GM12878 (cell line): ENCODE measurements at regions not wholly inside any gene's neighbourhood (a gene's known extent, or its start where the extent isn't known, plus 50 kb on each side); places are given as distances from the start of the nearest gene placed in this dataset.

ENCODE experiments used
- CTCF ChIP-seq, 3 experiments: IDR thresholded peaks in 2 of 3; conservative IDR thresholded peaks in 1 of 3; 2 replicates each; pipeline ENCODE4 v1.5.1; 2011; ENCODE audit warnings: low read depth in 3 of 3, low read length in 3 of 3, mild to moderate bottlenecking in 3 of 3, control low read depth in 2 of 3, moderate library complexity in 2 of 3, inconsistent platforms in 1 of 3, mixed read lengths in 1 of 3; ENCODE audit not compliant: control insufficient read depth in 2 of 3, insufficient read depth in 1 of 3; ENCODE audit errors: extremely low read depth in 1 of 3
- JUND ChIP-seq: IDR thresholded peaks from 2 replicates; pipeline ENCODE4 v1.6.1; 2012; ENCODE audit warnings: low read depth, mild to moderate bottlenecking, low read length, improper control_type of control experiment, moderate library complexity
- TF ChIP-seq, protein P1 (sequence below): fragments of 450-650 bp; IDR thresholded peaks from 2 replicates; pipeline ENCODE4 v1.6.1; 2017; ENCODE audit warnings: mild to moderate bottlenecking, moderate library complexity

GRCh38 chr3:5517921-5518320 lies 330.4 kb downstream of the EDEM1 start:
- TF ChIP-seq JUND (no peak), CTCF (IDR thresholded peaks at IDR 0.05 in 2 of 3, conservative IDR thresholded peaks at IDR 0.05 in 1 of 3; ENCODE audit: control insufficient read depth in 2 of 3, extremely low read depth in 1 of 3, insufficient read depth in 1 of 3, low read depth in 3 of 3, low read length in 3 of 3) (no peak)
- TF ChIP-seq, protein P1, sequence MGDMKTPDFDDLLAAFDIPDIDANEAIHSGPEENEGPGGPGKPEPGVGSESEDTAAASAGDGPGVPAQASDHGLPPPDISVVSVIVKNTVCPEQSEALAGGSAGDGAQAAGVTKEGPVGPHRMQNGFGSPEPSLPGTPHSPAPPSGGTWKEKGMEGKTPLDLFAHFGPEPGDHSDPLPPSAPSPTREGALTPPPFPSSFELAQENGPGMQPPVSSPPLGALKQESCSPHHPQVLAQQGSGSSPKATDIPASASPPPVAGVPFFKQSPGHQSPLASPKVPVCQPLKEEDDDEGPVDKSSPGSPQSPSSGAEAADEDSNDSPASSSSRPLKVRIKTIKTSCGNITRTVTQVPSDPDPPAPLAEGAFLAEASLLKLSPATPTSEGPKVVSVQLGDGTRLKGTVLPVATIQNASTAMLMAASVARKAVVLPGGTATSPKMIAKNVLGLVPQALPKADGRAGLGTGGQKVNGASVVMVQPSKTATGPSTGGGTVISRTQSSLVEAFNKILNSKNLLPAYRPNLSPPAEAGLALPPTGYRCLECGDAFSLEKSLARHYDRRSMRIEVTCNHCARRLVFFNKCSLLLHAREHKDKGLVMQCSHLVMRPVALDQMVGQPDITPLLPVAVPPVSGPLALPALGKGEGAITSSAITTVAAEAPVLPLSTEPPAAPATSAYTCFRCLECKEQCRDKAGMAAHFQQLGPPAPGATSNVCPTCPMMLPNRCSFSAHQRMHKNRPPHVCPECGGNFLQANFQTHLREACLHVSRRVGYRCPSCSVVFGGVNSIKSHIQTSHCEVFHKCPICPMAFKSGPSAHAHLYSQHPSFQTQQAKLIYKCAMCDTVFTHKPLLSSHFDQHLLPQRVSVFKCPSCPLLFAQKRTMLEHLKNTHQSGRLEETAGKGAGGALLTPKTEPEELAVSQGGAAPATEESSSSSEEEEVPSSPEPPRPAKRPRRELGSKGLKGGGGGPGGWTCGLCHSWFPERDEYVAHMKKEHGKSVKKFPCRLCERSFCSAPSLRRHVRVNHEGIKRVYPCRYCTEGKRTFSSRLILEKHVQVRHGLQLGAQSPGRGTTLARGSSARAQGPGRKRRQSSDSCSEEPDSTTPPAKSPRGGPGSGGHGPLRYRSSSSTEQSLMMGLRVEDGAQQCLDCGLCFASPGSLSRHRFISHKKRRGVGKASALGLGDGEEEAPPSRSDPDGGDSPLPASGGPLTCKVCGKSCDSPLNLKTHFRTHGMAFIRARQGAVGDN: no peak
